HTR-8/SVneo (cell line): ENCODE measurements at regions not wholly inside any gene's neighbourhood (a gene's known extent, or its start where the extent isn't known, plus 50 kb on each side); places are given as distances from the start of the nearest gene placed in this dataset.

Source experiments
- DNase-seq: peaks from one replicate; pipeline ENCODE4 v3.0.0; 2011; ENCODE audit warnings: low spot score, mixed read lengths; ENCODE audit not compliant: insufficient read length
- FAIRE-seq: peaks from 2 replicates; lab custom pipeline; 2011; peaks lifted over from hg19 to GRCh38; lab: Jason Lieb, UNC

- FAIRE-seq: no peak
Measured at GRCh38 chr18:50444539-50444938, 69.7 kb downstream of the SKA1 start.

GRCh38 chr18:50446629-50447028 is 71.8 kb downstream of the SKA1 start:
- FAIRE-seq (no peak), DNase-seq (no peak)

More at GRCh38 chr18:50444539-50444938, 69.7 kb downstream of the SKA1 start:
- no peak for DNase-seq

- FAIRE-seq (no peak), DNase-seq (no peak)
Measured at GRCh38 chr18:50447102-50447741, 72.4 kb downstream of the SKA1 start.

- DNase-seq (no peak), FAIRE-seq (no peak)
Measured at GRCh38 chr18:50447952-50448351, 73.1 kb downstream of the SKA1 start.

GRCh38 chr18:50451100-50451842 is 76.4 kb downstream of the SKA1 start:
- DNase-seq: no peak

GRCh38 chr18:50453014-50453680 is 78.3 kb downstream of the SKA1 start:
- FAIRE-seq: no peak
- no peak for DNase-seq

More at GRCh38 chr18:50451100-50451842, 76.4 kb downstream of the SKA1 start:
- FAIRE-seq: no peak

- no peak for DNase-seq
Measured at GRCh38 chr18:50453732-50454131, 78.9 kb downstream of the SKA1 start.

GRCh38 chr18:50454387-50454988 is 79.6 kb downstream of the SKA1 start:
- FAIRE-seq (no peak), DNase-seq (no peak)

More at GRCh38 chr18:50453732-50454131, 78.9 kb downstream of the SKA1 start:
- no peak for FAIRE-seq

- no peak for DNase-seq
- no peak for FAIRE-seq
Measured at GRCh38 chr18:50456285-50456684, 81.4 kb downstream of the SKA1 start.

GRCh38 chr18:50457639-50458038 is 82.8 kb downstream of the SKA1 start:
- DNase-seq: no peak
- no peak for FAIRE-seq

GRCh38 chr18:50458366-50458765 is 83.5 kb downstream of the SKA1 start:
- FAIRE-seq: no peak
- DNase-seq: no peak

- FAIRE-seq (no peak), DNase-seq (no peak)
Measured at GRCh38 chr18:50458796-50459195, 84.0 kb downstream of the SKA1 start.

- DNase-seq (no peak), FAIRE-seq (no peak)
Measured at GRCh38 chr18:50460062-50460461, 85.2 kb downstream of the SKA1 start.

GRCh38 chr18:50460716-50461115 is 85.9 kb downstream of the SKA1 start:
- FAIRE-seq (no peak), DNase-seq (no peak)

GRCh38 chr18:50461251-50461650 is 86.4 kb downstream of the SKA1 start:
- FAIRE-seq (no peak), DNase-seq (no peak)

- DNase-seq (no peak), FAIRE-seq (no peak)
Measured at GRCh38 chr18:50465211-50466153, 90.6 kb downstream of the SKA1 start.

GRCh38 chr18:50466634-50467033 is 91.8 kb downstream of the SKA1 start:
- FAIRE-seq (no peak), DNase-seq (no peak)

- no peak for DNase-seq
- FAIRE-seq: no peak
Measured at GRCh38 chr18:50468807-50469206, 91.1 kb upstream of the MAPK4 start.

- no peak for DNase-seq
- no peak for FAIRE-seq
Measured at GRCh38 chr18:50469380-50469781, 90.5 kb upstream of the MAPK4 start.

GRCh38 chr18:50472941-50473340 is 86.9 kb upstream of the MAPK4 start:
- FAIRE-seq (no peak), DNase-seq (no peak)
